Activated gamma-delta T cell treated with anti-CD3 and anti-CD28 coated beads, Interleukin-2, amount 50 U/mL, for 16 hours (primary cell): ENCODE measurements at regions not wholly inside any gene's neighbourhood (a gene's known extent, or its start where the extent isn't known, plus 50 kb on each side); places are given as distances from the start of the nearest gene placed in this dataset.

ENCODE experiments used
- DNase-seq: peaks from one replicate; pipeline ENCODE4 v3.0.0-alpha.2; 2020; ENCODE audit warnings: low read depth

DNA sequence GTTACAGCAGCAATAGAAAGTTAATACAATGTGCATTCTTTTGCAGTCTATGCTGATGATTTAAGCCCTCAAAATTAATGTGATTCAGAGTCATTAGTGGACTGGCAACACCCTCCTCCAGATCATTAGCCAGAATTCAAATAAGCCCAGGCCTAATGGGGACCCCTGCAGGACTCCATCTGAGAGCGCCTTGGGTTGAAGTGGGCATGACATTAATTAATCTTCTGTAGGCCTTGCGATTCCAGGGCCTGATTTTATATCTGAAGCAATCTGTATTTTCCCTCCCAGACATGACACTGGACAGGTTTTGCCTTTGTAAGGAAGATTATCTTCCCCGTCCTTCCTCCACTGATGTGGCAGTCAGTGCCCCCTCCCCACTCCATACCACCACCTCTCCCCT is 442.9 kb downstream of the FOXO1 start:
- no peak for DNase-seq

DNA sequence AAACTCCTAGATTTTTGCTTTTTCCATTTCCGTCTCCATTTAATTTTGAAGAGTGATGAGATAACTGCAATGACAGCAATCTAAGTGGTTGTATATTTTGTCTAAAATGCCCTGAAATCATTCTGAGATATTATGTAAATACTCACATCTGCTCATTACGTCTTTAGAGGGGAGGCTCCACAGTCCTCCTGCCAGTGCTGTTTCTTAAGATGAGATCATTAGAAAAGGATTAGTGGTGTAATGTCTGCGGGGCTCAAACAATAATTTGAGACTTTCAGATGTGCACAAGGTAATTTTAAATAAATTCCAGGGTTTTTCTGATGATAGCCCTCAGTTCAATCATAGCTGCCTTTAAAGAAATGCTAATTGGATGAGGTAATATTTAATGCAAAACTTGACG is 437.9 kb downstream of the FOXO1 start:
- no peak for DNase-seq

DNA sequence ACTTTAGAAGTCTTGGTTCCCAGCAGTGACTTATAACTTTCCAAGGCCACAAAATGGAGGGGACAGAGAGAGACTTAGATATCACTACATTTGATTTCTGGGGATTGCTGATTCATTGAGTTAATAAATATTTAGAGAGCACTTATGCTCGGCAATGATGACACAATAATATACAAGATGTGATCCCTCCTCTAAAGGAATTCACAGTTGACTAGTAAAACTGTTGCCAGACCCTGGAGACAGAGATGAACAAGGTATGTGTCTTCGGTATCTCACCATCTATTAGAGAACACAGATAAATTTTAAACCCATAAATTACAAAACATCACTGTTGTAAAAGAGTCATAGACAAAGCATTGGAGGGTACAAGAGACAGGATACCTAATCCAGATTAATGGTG is 437.5 kb downstream of the FOXO1 start:
- no peak for DNase-seq

DNA sequence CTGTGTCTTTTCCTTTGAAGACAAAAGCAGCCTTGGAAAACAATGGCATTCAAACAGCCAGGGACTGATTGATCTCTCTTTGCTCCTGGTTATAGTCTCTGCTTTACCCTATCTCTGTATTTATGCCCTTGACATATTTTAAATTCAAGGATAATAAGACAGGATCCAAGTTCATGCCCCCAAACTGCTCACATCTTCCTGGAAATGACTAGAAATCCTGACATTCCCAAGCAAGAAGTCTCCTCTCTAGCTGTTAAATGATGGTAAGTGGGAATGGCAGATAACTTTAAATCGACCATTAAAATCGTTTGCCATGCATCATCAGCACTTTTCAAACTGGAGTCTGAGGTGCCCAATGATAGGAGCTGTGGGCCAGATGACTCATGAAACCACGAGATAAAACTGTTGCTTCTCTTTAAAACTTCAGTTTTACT is 435.6 kb downstream of the FOXO1 start:
- no peak for DNase-seq

DNA sequence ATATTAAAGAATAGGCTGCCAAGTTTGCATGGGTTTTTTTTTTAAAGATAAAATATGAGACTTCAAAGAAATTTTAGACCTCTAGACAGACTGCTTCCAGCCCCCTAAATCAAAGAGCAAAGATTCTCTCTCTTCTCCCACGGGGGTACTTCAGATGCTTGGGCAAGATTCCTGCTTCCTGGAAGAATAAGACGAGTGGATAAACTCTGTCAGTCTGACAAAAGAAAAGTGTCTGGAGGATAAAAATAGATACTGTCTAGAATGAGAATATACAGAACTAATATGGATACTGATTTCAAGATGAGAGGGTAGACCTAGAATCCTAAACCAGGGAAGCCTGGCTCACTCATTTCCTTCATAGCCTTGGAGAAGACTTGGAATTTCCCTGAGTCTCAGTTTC is 435.1 kb downstream of the FOXO1 start:
- no peak for DNase-seq

DNA sequence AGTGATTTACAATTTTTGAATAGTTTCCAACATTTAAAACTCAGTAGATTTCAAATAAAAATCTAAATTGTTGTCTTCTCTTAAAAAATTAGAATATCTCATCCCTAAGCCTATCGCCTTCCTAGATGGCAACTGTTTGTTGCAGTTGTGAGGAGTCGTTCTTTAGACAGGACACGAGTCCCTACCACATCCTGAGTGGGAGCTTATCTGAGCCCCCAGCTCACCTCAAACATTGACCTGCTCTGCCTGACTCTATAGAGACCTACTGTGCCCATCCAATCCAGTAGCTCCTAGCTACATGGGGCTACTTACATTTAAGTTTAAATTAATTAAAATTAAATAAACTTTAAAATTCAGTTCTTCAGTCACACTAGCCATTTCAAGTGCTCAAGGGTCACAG is 434.7 kb downstream of the FOXO1 start:
- DNase-seq = no peak

DNA sequence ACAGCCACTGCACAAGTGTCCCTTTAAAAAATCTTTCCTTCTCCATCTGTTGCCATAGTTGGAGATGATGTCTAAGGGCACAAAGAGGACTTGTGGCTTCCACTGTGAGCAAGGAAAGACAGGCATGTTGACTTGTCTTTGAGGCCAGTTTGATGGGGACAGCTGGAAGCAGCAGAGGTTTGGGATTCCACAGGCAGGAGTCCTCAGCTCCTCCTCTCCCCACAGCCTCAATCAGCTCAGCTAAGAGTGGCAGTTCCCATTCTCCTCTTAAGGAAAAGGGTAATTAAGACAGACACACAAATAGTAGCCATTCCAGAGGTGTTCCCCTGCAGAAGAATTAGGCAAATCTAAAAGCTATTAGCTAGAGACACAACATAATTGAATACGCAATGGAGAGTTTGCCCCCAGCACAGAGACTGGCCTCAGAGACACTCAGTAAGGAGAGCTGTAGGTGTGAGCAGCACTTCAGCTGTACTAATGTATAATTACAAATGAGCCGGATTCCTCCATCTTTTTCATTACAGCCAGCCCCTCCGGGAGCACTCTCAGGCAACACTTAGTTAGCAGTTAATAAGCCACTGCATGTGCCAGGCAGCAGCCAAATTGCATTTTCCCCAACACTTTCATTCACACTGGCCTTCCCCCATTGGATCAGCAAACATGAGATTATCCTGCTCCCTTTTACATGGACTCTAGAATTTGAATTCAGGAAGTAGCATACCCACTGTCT is 434.0 kb downstream of the FOXO1 start:
- no peak for DNase-seq

DNA sequence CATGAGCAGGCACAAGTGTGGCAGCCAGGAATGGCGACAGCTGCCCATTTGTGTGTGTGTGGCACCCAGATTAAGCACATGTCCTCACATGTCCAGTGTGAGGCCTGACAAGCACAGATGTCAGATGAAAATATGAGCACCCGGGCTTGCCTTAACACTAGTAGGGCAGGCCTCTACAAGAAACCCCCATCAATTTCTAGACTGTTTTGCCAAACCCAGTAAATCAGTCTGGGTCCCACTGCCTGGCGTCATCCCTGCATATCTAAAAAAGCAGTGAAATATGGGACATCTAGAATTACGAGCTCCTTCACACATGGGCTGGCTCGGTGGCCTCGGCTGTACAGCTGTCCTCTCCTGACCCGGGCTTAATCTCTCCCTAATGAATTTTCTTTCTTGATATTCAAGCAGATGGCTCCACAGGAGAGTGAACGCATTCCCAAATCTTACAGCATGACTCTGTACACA is 432.7 kb downstream of the FOXO1 start:
- no peak for DNase-seq

DNA sequence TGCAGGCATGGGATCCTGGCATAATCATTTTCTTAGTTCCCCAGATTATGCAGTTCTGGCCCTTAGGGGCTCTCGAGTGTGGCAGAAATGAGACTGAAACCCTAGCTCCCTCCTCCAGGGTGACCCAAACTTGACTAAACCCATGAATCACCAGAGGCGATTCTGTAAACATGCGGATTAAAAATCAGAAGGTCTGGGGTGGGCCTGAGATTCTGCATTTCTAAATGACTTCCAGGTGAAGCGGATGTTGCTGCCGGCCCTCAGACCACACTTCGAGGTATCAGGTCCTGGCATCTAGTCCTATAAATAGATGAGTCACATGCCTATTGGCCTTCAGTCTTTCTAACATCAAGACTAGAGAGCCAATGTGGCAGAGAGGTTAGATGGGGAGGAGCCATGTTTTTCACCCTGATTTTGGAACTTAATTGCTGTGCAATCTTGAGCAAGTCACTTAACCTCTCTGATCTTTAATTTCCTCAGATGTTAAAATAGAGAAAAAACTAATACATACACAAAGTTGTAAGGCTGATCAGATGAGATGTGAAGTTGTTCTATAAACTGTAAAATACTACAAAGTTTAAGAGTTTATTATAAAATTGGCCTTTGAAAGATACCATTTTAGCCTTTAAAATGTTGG is 431.2 kb downstream of the FOXO1 start:
- DNase-seq = no peak

DNA sequence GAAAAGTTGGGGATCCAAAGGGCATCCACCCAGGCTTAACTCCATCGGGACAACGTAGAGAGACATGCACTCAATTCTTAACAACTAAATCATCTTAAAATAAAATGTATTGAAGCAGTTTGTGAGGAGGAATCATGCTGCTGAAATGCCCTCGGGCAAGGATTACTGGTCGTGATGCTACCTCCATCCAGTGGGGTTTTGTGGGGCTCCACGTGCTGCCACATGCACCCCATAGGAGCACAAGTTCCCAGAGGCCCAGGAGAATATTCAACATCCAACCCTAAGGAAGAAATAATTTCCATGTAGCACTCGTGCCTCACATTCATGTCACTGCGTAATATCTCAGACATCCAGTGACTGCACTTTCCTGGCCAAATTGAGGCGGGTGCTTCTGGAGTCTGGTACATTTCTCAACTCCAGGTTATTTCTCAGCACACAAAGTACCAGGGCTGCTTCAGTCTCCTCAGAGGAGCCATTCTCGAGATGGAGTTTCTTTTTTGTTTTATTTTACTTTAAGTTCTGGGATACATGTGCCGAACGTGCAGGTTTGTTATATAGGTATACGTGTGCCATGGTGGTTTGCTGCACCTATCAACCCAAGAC is 429.8 kb downstream of the FOXO1 start:
- no peak for DNase-seq

DNA sequence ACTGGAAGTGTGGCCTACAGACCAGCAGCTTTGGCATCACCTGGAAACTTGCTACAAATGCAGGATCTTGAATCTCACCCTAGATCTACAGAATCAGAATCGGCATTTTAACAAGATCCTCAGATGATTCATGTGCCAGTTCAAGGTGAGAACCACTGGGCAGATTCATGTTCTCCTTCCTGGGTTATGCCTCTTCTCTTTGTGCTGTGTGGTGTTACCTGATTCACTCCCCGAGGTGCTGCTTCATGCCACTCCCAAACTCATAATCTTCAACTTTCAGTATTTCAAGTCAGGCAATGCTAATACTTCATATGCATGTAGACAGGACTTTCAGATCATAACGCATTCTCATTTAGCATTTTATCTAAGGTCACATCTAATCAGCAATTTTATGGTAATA is 427.7 kb downstream of the FOXO1 start:
- DNase-seq = no peak

DNA sequence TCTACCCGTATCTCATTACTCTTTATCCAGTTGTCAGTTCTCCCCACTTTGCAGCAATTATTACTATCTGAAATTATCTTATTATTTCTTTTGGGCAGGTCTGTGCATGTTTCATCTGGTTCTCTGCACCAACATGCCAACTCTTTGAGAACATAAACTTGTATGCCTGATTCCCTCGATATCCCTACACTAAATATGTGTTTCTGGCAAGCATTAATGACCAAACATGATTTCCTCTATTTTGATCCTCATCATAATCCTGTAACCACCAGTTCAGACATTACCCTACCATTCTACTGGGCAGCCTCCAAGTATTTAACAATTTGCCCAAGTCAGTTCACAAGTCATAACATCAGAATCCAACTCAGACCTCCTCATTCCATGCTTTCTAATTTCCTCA is 426.1 kb downstream of the FOXO1 start:
- no peak for DNase-seq

DNA sequence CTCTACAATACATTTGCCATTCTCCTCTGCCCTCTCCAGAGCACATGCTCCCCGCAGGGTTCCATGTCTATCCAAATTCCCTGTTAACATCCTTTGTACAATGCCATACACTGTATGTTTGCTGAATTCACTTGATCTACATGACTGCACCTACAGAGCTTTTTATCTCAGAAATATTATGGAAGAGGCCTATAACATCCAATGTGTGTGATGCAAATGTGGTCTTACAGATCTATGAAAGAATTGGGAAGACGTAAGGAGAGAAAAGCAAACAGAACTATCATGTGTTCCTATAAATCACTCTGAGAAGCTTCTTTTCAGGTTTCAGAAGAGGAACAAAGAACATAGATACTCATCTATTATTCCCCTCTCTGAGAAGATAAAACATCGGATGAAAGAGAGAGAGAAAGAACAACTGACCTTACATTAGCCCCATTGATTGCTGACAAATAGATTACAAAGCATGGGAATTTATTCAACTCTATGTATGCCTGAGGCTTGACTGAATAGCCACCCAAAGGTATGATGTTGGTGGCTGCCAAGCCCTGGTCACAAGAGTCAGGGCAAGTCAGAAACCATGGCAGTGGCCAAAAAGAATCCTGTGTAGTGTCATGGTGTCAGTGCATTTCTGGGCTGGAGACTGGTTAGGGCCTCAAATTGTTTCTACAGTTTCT is 425.2 kb downstream of the FOXO1 start:
- no peak for DNase-seq

DNA sequence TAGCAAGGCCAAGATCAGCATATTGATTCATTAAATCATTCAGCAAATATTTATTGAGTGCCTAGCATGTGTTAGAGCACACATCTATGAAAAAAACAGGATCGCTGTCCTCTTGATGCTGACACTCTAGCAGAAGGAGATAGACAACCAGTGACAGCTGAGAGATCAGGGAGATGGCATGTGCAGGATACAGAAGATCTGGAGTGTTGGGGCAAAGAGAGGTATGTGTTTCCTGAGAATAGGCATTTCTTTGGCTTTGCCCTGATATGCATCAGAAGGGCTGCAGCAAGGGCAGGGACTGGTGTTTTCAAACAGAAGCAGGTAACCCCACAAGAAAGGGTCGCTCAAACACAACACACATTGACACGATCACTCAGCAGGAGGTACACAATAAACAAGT is 423.4 kb downstream of the FOXO1 start:
- DNase-seq = no peak

DNA sequence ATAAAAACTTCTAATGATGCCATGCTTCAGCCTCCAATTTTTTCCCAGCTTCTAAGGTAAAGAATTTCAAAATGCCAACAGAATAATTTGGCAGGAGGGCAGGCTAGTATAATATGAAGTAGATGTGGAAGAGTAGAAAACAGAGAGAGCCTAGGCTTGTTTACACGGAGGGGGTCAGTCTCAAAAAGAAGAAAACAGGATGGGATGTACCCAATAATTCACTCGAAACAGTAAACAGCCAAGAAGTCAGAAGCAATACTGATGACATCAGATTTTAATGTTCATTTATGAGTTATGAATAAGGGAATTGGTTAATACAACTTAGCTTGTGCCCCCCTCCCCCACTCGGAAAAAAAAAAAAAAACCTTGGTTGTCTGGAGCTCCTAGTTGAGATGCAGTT is 422.5 kb downstream of the FOXO1 start:
- DNase-seq = no peak

DNA sequence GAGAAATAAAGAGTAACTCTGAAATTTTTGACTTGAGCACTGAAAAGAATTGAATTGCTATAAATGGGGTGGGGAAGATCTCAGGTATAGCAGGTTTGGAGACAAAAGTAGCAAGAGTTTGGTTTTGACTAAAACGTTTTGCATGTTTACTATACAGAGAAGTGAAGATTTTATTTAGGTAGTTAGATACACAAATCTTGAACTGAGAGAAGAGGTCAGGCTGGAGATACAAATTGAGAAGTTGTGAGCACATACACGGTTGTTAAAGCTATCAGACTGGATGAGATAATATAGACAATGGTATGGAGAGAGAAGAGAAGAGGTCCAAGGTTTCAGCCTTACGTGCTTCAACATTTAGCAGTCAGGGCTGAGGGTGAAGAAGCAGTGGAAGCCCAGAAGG is 420.9 kb downstream of the FOXO1 start:
- DNase-seq = no peak

DNA sequence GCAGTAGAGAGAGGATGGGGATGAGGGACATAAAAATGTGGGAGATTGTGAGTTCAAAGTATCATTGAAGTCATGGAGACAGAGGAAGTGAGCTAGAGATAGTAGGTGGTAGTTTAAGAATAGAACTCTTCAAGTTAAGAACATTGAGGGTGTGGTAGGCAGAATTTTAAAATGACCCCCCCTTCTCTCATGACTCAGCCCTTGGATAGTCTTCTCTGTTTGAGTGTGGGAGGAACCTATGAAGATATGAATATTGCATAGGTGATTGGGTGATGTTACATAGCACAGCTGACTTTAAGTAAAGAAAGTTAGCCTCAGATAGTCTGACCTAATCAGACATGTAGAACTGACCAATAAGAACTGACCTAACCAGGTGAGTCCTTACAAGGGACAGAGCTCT is 418.6 kb downstream of the FOXO1 start:
- no peak for DNase-seq

DNA sequence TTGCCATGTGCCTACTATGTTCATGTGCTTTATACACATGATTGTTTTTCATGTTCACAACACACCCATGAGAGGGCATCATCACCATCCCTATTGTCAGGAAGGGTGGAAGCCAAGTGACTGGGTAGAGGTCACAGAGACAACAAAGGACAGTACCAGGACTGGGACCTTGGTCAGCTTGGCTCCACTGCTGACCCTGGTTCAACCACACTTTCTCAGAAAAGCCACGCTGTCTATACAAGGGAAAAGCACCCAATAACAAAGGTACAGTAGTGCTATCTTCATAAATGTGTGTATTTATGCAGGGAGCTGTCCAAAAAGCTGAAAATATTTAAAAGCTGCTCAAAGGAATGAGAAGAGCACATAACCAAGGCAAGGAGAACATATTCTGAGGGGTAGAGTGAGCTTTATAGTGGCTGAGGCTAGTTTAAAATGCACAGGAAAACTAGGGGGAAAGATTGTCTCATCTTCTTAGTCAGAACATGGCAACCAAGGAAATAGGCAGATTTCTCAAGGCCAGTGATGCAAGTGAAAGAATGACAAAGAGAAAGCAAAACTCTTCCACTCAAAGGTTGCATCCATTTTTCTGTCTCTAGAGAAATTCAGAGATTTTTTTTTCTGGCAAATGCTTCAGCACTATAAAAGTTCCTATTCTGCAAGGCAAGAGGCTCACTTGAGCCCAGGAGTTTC is 415.0 kb downstream of the FOXO1 start:
- no peak for DNase-seq

DNA sequence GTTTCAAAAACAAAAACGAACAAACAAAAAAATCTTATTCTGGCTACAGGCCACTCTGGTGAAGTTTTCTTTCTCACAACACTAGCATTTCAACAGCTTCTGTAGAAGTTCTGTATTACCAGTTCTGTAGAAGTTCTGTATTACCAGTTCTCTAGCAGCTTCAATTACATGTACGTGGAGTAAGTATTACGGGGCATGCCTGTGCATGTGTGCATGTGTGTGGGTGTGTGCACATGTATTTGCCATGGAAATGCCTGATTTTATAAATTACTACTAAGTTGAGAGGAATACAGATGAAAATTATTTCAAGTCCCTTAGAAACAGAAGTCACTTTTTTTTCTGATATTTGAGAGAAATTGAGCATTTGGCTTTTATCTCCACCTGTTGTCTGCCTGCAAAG is 414.2 kb downstream of the FOXO1 start:
- DNase-seq = no peak

DNA sequence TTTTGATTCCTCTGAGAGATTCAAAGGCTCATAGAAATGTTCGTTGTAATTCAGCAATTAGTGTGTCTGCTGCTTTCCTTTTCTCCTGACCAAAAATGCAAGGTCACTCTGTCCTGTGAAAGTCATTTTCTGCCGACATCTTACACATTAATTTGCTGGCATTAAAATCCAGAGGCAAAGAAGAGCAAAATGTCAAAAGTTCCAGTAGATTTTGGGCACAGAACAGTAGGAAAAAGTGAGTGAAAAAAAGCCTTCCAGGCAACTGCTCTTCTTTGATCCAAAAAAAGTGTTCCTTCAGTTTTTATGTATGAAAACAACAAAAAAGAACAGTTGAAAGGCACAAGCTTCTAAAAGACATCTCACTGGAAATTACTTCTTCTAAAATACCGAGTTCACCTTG is 413.8 kb downstream of the FOXO1 start:
- no peak for DNase-seq

DNA sequence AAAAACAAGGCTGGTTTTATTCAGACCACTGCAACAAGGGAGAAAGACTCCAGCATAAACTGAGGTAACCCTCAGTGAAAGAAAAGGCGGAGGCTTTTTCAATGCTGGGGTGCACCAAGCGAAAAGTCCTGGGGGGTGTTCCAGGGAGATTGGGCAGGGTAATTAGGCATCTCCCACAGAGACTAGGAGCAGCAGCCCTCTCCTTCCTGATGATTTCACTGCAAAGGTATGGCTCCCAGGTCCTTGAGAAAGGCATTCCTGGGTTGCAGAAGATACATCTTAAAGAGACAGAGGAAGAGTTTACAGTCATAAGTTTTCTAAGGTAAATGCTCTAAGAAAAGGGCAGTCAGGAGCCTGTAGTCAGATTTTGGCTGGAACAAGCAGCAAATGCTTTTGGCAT is 412.0 kb downstream of the FOXO1 start:
- DNase-seq = no peak

DNA sequence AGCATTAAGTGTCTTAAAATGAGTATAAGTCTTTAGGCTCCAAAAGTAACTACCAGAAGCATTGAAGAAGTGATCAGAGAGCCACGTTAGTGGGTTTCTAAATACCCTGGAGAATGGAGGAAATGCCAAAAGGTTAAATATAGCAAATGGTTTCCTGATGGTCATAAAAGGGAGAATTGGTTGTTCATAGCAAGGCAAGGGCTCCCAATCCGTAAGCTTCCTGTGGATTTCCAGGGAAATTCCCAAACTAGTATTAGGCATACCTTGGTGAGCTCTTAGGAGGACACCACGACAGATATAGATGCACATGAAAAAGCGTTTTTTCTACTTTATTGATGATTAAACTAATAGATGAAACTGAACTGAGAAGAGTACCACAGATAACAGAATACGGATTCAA is 410.9 kb downstream of the FOXO1 start:
- DNase-seq = no peak
